Esophagus (tissue), 2 donors: ENCODE measurements at regions not wholly inside any gene's neighbourhood (a gene's known extent, or its start where the extent isn't known, plus 50 kb on each side); places are given as distances from the start of the nearest gene placed in this dataset.

Experiments
- H3K27ac ChIP-seq, 2 donors: one replicate each; pipeline ENCODE4 v1.5.1; 2013; ENCODE audit warnings: low read depth in 2 of 2, mild to moderate bottlenecking in 2 of 2, inconsistent platforms in 1 of 2, low read length in 1 of 2, moderate library complexity in 1 of 2
- H3K27me3 ChIP-seq, 2 donors: one replicate each; pipeline ENCODE4 v1.6.1; 2013; ENCODE audit warnings: low read length in 2 of 2, control low read depth in 1 of 2, mild to moderate bottlenecking in 1 of 2; ENCODE audit not compliant: insufficient read depth in 2 of 2, control insufficient read depth in 1 of 2
- H3K36me3 ChIP-seq, 2 donors: one replicate each; pipeline ENCODE4 v1.6.1; 2013; ENCODE audit warnings: low read length in 1 of 2; ENCODE audit not compliant: control insufficient read depth in 2 of 2, insufficient read depth in 2 of 2
- H3K4me1 ChIP-seq, 2 donors: one replicate each; pipeline ENCODE4 v1.6.1; 2013; ENCODE audit warnings: low read length in 1 of 2; ENCODE audit not compliant: control insufficient read depth in 2 of 2, insufficient read depth in 2 of 2
- H3K4me3 ChIP-seq, 2 donors: one replicate each; pipeline ENCODE4 v1.5.1; 2013; ENCODE audit warnings: low read length in 2 of 2, mild to moderate bottlenecking in 2 of 2, low read depth in 1 of 2, moderate library complexity in 1 of 2
- H3K9me3 ChIP-seq, 2 donors: one replicate each; pipeline ENCODE4 v1.6.1; 2013; ENCODE audit warnings: mild to moderate bottlenecking in 2 of 2, low read depth in 1 of 2, low read length in 1 of 2, moderate library complexity in 1 of 2; ENCODE audit not compliant: control insufficient read depth in 2 of 2, insufficient read depth in 1 of 2
- WGBS, 2 donors: extraction: QIAGEN DNeasy Blood & Tissue Kit; methylation state at CpG; one replicate each; pipeline ENCODE4 v1.1.7; 2013; 5-methylcytosine and 5-hydroxymethylcytosine counted together
- donor health status: healthy with polysubstance abuse.
- donor health status: Bipolar disorder and iron deficiency.

- H3K4me1 ChIP-seq, result peaks cover 5 to 16% of the 10 kb centered on the region in 2 donors
- 81 to 90% methylated on average over 5 of the region's 5 CpGs for WGBS, 2 donors
- no peaks in the 10 kb centered on the region for H3K27me3 ChIP-seq
- no peak overlapping the region for H3K27ac ChIP-seq
- no peaks in the 10 kb centered on the region for H3K9me3 ChIP-seq
- no peak overlapping the region for H3K4me3 ChIP-seq
- no peaks in the 10 kb centered on the region for H3K36me3 ChIP-seq
These were observed 58.3 kb upstream of the LYST start for GRCh38 chr1:235925016-235925415.

GRCh38 chr1:235923466-235924021 is 56.8 kb upstream of the LYST start:
- Histone ChIP-seq H3K27ac (peak overlapping the region in 1 of 2 donors; percentile 52), H3K4me1 (peaks cover 7 to 13% of the 10 kb centered on the region in 2 donors)

GRCh38 chr1:235920596-235921375 is 54.1 kb upstream of the LYST start:
- WGBS, 2 donors, result 45 to 50% methylated on average over 12 of the region's 12 CpGs
- peak overlapping the region; percentile 91 to 95 for H3K27ac ChIP-seq
- no peaks in the 10 kb centered on the region for H3K36me3 ChIP-seq
- H3K27me3 ChIP-seq, result no peaks in the 10 kb centered on the region
- peaks cover 9 to 18% of the 10 kb centered on the region in 2 donors for H3K4me1 ChIP-seq
- H3K9me3 ChIP-seq, result no peaks in the 10 kb centered on the region
- no peak overlapping the region for H3K4me3 ChIP-seq

More at GRCh38 chr1:235923466-235924021, 56.8 kb upstream of the LYST start:
- H3K36me3 ChIP-seq, result no peaks in the 10 kb centered on the region
- H3K27me3 ChIP-seq, result no peaks in the 10 kb centered on the region
- no peak overlapping the region for H3K4me3 ChIP-seq
- 42% methylated on average over 6 of the region's 6 CpGs for WGBS, 2 donors
- no peaks in the 10 kb centered on the region for H3K9me3 ChIP-seq

- Histone ChIP-seq H3K9me3 (no peaks in the 10 kb centered on the region), H3K4me1 (peaks cover 9 to 18% of the 10 kb centered on the region in 2 donors), H3K4me3 (no peak overlapping the region), H3K27ac (peak overlapping the region; percentile 91 to 95), H3K36me3 (no peaks in the 10 kb centered on the region), H3K27me3 (no peaks in the 10 kb centered on the region)
- WGBS, 2 donors, result 44 to 45% methylated on average over 5 of the region's 5 CpGs
These were observed 53.2 kb upstream of the LYST start for GRCh38 chr1:235919833-235920441.

GRCh38 chr1:235919127-235919832 is 52.6 kb upstream of the LYST start:
- WGBS, 2 donors, result 76 to 84% methylated on average over 12 of the region's 12 CpGs
- peak overlapping the region; percentile 54 to 91 for H3K27ac ChIP-seq
- no peaks in the 10 kb centered on the region for H3K27me3 ChIP-seq
- peaks cover 9 to 18% of the 10 kb centered on the region in 2 donors for H3K4me1 ChIP-seq
- no peaks in the 10 kb centered on the region for H3K36me3 ChIP-seq
- H3K9me3 ChIP-seq, result no peaks in the 10 kb centered on the region
- H3K4me3 ChIP-seq, result no peak overlapping the region

GRCh38 chr1:235918465-235918864 is 51.8 kb upstream of the LYST start:
- WGBS, 2 donors, result 83 to 85% methylated on average over 5 of the region's 5 CpGs
- no peaks in the 10 kb centered on the region for H3K36me3 ChIP-seq
- H3K27ac ChIP-seq, result peak overlapping the region in 1 of 2 donors; percentile 17
- no peaks in the 10 kb centered on the region for H3K9me3 ChIP-seq
- no peak overlapping the region for H3K4me3 ChIP-seq
- peaks cover 9 to 14% of the 10 kb centered on the region in 2 donors for H3K4me1 ChIP-seq
- no peaks in the 10 kb centered on the region for H3K27me3 ChIP-seq

GRCh38 chr1:235918032-235918431 is 51.3 kb upstream of the LYST start:
- 57 to 71% methylated on average over 13 of the region's 13 CpGs for WGBS, 2 donors
- H3K4me1 ChIP-seq, result peaks cover 7 to 14% of the 10 kb centered on the region in 2 donors
- H3K27me3 ChIP-seq, result no peaks in the 10 kb centered on the region
- H3K27ac ChIP-seq, result peak overlapping the region; percentile 5 to 84
- H3K9me3 ChIP-seq, result no peaks in the 10 kb centered on the region
- no peaks in the 10 kb centered on the region for H3K36me3 ChIP-seq
- H3K4me3 ChIP-seq, result no peak overlapping the region

GRCh38 chr1:235917267-235917811 is 50.6 kb upstream of the LYST start:
- H3K9me3 ChIP-seq, result no peaks in the 10 kb centered on the region
- H3K27ac ChIP-seq, result peak overlapping the region; percentile 79 to 83
- H3K27me3 ChIP-seq, result no peaks in the 10 kb centered on the region
- no peaks in the 10 kb centered on the region for H3K36me3 ChIP-seq
- peaks cover 4 to 14% of the 10 kb centered on the region in 2 donors for H3K4me1 ChIP-seq
- 11 to 21% methylated on average over 8 of the region's 8 CpGs for WGBS, 2 donors
- H3K4me3 ChIP-seq, result no peak overlapping the region
